ENCODE measurements at regions not wholly inside any gene's neighbourhood (a gene's known extent, or its start where the extent isn't known, plus 50 kb on each side); places are given as distances from the start of the nearest gene placed in this dataset.

GRCh38 chr6:137434640-137435039 lies 59.6 kb downstream of the OLIG3 start:
- no peak for DNase-seq

GRCh38 chr6:137432054-137432611 lies 62.1 kb downstream of the OLIG3 start:
- no peak for DNase-seq

GRCh38 chr6:137430954-137431353 lies 63.2 kb downstream of the OLIG3 start:
- DNase-seq = no peak

- no peak for DNase-seq
Observed at GRCh38 chr6:137427656-137428290, 66.4 kb downstream of the OLIG3 start.

- DNase-seq = no peak
Observed at GRCh38 chr6:137426007-137426689, 68.0 kb downstream of the OLIG3 start.

- DNase-seq = no peak
Observed at GRCh38 chr6:137424251-137424650, 69.9 kb downstream of the OLIG3 start.

- DNase-seq = no peak
Observed at GRCh38 chr6:137423451-137424168, 70.6 kb downstream of the OLIG3 start.

- DNase-seq = no peak
Observed at GRCh38 chr6:137417396-137417795, 76.8 kb downstream of the OLIG3 start.

- no peak for DNase-seq
Observed at GRCh38 chr6:137416376-137417109, 77.7 kb downstream of the OLIG3 start.

GRCh38 chr6:137415834-137416190 lies 78.4 kb downstream of the OLIG3 start:
- no peak for DNase-seq

GRCh38 chr6:137415127-137415833 lies 78.9 kb downstream of the OLIG3 start:
- DNase-seq = no peak

- no peak for DNase-seq
Observed at GRCh38 chr6:137414599-137414998, 79.6 kb downstream of the OLIG3 start.

GRCh38 chr6:137413482-137413881 lies 80.7 kb downstream of the OLIG3 start:
- DNase-seq = no peak

- no peak for DNase-seq
Observed at GRCh38 chr6:137412562-137412961, 81.6 kb downstream of the OLIG3 start.

- DNase-seq = no peak
Observed at GRCh38 chr6:137409266-137409777, 84.9 kb downstream of the OLIG3 start.

GRCh38 chr6:137407816-137408215 lies 86.4 kb downstream of the OLIG3 start:
- DNase-seq = no peak

- no peak for DNase-seq
Observed at GRCh38 chr6:137405806-137406205, 88.4 kb downstream of the OLIG3 start.

- no peak for DNase-seq
Observed at GRCh38 chr6:137403855-137404254, 90.3 kb downstream of the OLIG3 start.

GRCh38 chr6:137403443-137403842 lies 90.8 kb downstream of the OLIG3 start:
- no peak for DNase-seq

- DNase-seq = no peak
Observed at GRCh38 chr6:137402143-137402680, 92.0 kb downstream of the OLIG3 start.

- DNase-seq = no peak
Observed at GRCh38 chr6:137401088-137401487, 93.1 kb downstream of the OLIG3 start.

GRCh38 chr6:137399881-137400443 lies 94.2 kb downstream of the OLIG3 start:
- no peak for DNase-seq

Measured in NCI-H1417 treated with DMSO at 0.1 percent for 48 hours (cell line).